Left lobe of liver (tissue), 2 donors: ENCODE measurements at regions not wholly inside any gene's neighbourhood (a gene's known extent, or its start where the extent isn't known, plus 50 kb on each side); places are given as distances from the start of the nearest gene placed in this dataset.
"Not testable (repeated sequence)": the region's sequence is repeated elsewhere in the genome, so short reads cannot be mapped to it uniquely, and the experiment has no call there.

Source experiments
- ATAC-seq: fragments of 200-7000 bp; cut with Tn5 transposase; one replicate; pipeline ENCODE4 v1.9.1; 2020; ENCODE audit warnings: mild to moderate bottlenecking, moderate library complexity
- DNase-seq: peaks from one replicate; pipeline ENCODE4 v3.0.0-alpha.2; 2020; ENCODE audit warnings: low spot score
- donor health status: DM: no; HTN: no; CAD: no; lungs with moderate emphysema.
- donor health status: DM: no; HTN: yes; CAD: no.

GRCh38 chr2:10223471-10223870, 79.2 kb upstream of the HPCAL1 start:
- no peak for ATAC-seq
- DNase-seq: no peak

- DNase-seq (no peak), ATAC-seq (no peak)
Measured at GRCh38 chr2:10223932-10224720, 78.6 kb upstream of the HPCAL1 start.

- DNase-seq (no peak), ATAC-seq (no peak)
Measured at GRCh38 chr2:10224734-10225133, 78.0 kb upstream of the HPCAL1 start.

- ATAC-seq: no peak
Measured at GRCh38 chr2:10225291-10226037, 77.2 kb upstream of the HPCAL1 start.

GRCh38 chr2:10226038-10226724, 76.5 kb upstream of the HPCAL1 start:
- ATAC-seq (no peak), DNase-seq (peak; percentile 38)

More at GRCh38 chr2:10225291-10226037, 77.2 kb upstream of the HPCAL1 start:
- no peak for DNase-seq

- DNase-seq (no peak), ATAC-seq (no peak)
Measured at GRCh38 chr2:10228611-10229365, 73.9 kb upstream of the HPCAL1 start.

GRCh38 chr2:10229462-10230099, 73.1 kb upstream of the HPCAL1 start:
- peak; percentile 45 for ATAC-seq

GRCh38 chr2:10230499-10230898, 72.2 kb upstream of the HPCAL1 start:
- no peak for DNase-seq

More at GRCh38 chr2:10229462-10230099, 73.1 kb upstream of the HPCAL1 start:
- no peak for DNase-seq

GRCh38 chr2:10230921-10231320, 71.8 kb upstream of the HPCAL1 start:
- ATAC-seq, DNase-seq: not testable (repeated sequence)

More at GRCh38 chr2:10230499-10230898, 72.2 kb upstream of the HPCAL1 start:
- ATAC-seq: no peak

- no peak for ATAC-seq
- DNase-seq: no peak
Measured at GRCh38 chr2:10231551-10232085, 71.1 kb upstream of the HPCAL1 start.

GRCh38 chr2:10232096-10232815, 70.4 kb upstream of the HPCAL1 start:
- DNase-seq: no peak
- peak; percentile 26 for ATAC-seq

GRCh38 chr2:10233131-10234012, 69.3 kb upstream of the HPCAL1 start:
- no peak for DNase-seq
- no peak for ATAC-seq

GRCh38 chr2:10234013-10234306, 68.7 kb upstream of the HPCAL1 start:
- DNase-seq: no peak

GRCh38 chr2:10234409-10235094, 68.2 kb upstream of the HPCAL1 start:
- ATAC-seq (no peak), DNase-seq (no peak)

More at GRCh38 chr2:10234013-10234306, 68.7 kb upstream of the HPCAL1 start:
- ATAC-seq: no peak

- ATAC-seq: no peak
- DNase-seq: no peak
Measured at GRCh38 chr2:10235099-10235908, 67.4 kb upstream of the HPCAL1 start.

- DNase-seq (no peak), ATAC-seq (no peak)
Measured at GRCh38 chr2:10235909-10236550, 66.7 kb upstream of the HPCAL1 start.
